ENCODE measurements at regions not wholly inside any gene's neighbourhood (a gene's known extent, or its start where the extent isn't known, plus 50 kb on each side); places are given as distances from the start of the nearest gene placed in this dataset.

- no peak for TF ChIP-seq MAX (IDR thresholded peaks at IDR 0.05; ENCODE audit: insufficient read depth, insufficient read length)
- TF ChIP-seq CTCF (IDR thresholded peaks at IDR 0.05; ENCODE audit: extremely low read depth in 1 of 2, insufficient read depth in 1 of 2, low read depth in 1 of 2, low read length in 2 of 2): no peak
- TF ChIP-seq MYC (IDR thresholded peaks at IDR 0.05; ENCODE audit: low read depth, low read length): no peak
- no peak for TF ChIP-seq FOS (IDR thresholded peaks at IDR 0.05; ENCODE audit: borderline replicate concordance, insufficient read depth, low read length)
- TF ChIP-seq POLR2AphosphoS5 (IDR thresholded peaks at IDR 0.05; ENCODE audit: insufficient read depth, low read depth, low read length): no peak
- no peak for TF ChIP-seq EZH2 (IDR thresholded peaks at IDR 0.05; ENCODE audit: borderline replicate concordance, low read depth, low read length, severe bottlenecking)
- no peak for TF ChIP-seq POLR2A (IDR thresholded peaks at IDR 0.05; ENCODE audit: low read depth, low read length)
- no peak for TF ChIP-seq JUN (IDR thresholded peaks at IDR 0.05; ENCODE audit: borderline replicate concordance, insufficient read depth, insufficient read length, low read depth)
Observed at GRCh38 chr4:24146127-24146526, 256.3 kb upstream of the PPARGC1A start.

Data from endothelial cell of umbilical vein (primary cell).